ENCODE measurements at regions not wholly inside any gene's neighbourhood (a gene's known extent, or its start where the extent isn't known, plus 50 kb on each side); places are given as distances from the start of the nearest gene placed in this dataset.

DNA sequence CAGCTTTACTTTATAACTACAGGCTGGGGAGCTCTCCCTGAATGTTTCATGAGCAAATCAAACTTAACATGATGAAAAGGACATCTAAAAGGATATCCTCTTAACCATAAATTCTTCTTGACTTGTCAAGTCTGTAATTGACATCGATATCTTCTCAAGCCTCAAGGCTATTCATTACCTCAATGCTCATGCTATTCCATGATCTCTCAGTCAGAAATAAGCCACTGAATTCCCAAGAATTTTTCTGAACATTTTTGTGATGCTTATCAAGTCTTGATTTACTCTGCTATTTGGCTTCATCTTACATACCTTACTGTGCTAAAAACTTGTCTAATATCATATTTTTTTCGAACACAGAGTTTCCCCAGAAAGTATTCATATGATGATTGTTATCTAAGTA, 433.4 kb downstream of the PDGFC start:
- Histone ChIP-seq H3K27ac (ENCODE audit: low read length in 2 of 2) (no peak overlapping the region), H3K79me2 (ENCODE audit: control insufficient read depth, insufficient read depth, low read length) (no peaks in the 10 kb centered on the region), H3K9me3 (ENCODE audit: control extremely low read depth in 1 of 3, control insufficient read depth in 2 of 3, insufficient read depth in 1 of 3, low read length in 2 of 3) (no peaks in the 10 kb centered on the region), H3K4me3 (ENCODE audit: control extremely low read depth in 1 of 5, extremely low read depth in 1 of 5, insufficient read depth in 1 of 5, low read depth in 2 of 5, low read length in 4 of 5) (no peak overlapping the region), H3K27me3 (replicated peaks in 1 of 4; ENCODE audit: control extremely low read depth in 1 of 4, control insufficient read depth in 3 of 4, insufficient read depth in 4 of 4, low read length in 3 of 4) (no peaks in the 10 kb centered on the region), H3K4me1 (ENCODE audit: control insufficient read depth in 2 of 2, insufficient read depth in 2 of 2, low read length in 2 of 2) (no peaks in the 10 kb centered on the region), H3K36me3 (replicated peaks in 1 of 2; ENCODE audit: control extremely low read depth in 1 of 2, control insufficient read depth in 1 of 2, extremely low read depth in 1 of 2, insufficient read depth in 2 of 2, low read length in 1 of 2) (no peaks in the 10 kb centered on the region), H4K20me1 (ENCODE audit: control insufficient read depth, insufficient read depth, low read length, poor library complexity, severe bottlenecking) (no peaks in the 10 kb centered on the region), H3K9ac (ENCODE audit: low read length) (no peak overlapping the region), H2AFZ (ENCODE audit: insufficient read depth, low read depth, low read length, poor library complexity, severe bottlenecking) (no peak overlapping the region), H3K4me2 (replicated peaks; ENCODE audit: low read depth, low read length, poor library complexity, severe bottlenecking) (no peak overlapping the region)
- DNase-seq (no peak), ATAC-seq (ENCODE audit: low read depth) (no peak)
- ChIA-PET CTCF (no interaction called here), POLR2A (no interaction called here)
- intact Hi-C loops (cut with micrococcal nuclease) = no loop called here
- peaks cover 4% of the 10 kb centered on the region for H3K9me3 Mint-ChIP-seq (ENCODE audit: insufficient read depth)
- TF ChIP-seq EZH2 (IDR thresholded peaks at IDR 0.05; ENCODE audit: borderline replicate concordance, insufficient read depth, low read depth, low read length, poor library complexity, severe bottlenecking) = no peak
- TF ChIP-seq, protein P1, sequence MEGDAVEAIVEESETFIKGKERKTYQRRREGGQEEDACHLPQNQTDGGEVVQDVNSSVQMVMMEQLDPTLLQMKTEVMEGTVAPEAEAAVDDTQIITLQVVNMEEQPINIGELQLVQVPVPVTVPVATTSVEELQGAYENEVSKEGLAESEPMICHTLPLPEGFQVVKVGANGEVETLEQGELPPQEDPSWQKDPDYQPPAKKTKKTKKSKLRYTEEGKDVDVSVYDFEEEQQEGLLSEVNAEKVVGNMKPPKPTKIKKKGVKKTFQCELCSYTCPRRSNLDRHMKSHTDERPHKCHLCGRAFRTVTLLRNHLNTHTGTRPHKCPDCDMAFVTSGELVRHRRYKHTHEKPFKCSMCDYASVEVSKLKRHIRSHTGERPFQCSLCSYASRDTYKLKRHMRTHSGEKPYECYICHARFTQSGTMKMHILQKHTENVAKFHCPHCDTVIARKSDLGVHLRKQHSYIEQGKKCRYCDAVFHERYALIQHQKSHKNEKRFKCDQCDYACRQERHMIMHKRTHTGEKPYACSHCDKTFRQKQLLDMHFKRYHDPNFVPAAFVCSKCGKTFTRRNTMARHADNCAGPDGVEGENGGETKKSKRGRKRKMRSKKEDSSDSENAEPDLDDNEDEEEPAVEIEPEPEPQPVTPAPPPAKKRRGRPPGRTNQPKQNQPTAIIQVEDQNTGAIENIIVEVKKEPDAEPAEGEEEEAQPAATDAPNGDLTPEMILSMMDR (IDR thresholded peaks at IDR 0.05) = no peak
- H3K4me3 Mint-ChIP-seq = no peak overlapping the region
- WGBS (ENCODE audit: insufficient coverage) = 100% methylated on average over 1 of the region's 2 CpGs
- H3K4me1 Mint-ChIP-seq = no peaks in the 10 kb centered on the region
- H3K27me3 Mint-ChIP-seq = no peaks in the 10 kb centered on the region
- H3K27ac Mint-ChIP-seq = no peak overlapping the region

DNA sequence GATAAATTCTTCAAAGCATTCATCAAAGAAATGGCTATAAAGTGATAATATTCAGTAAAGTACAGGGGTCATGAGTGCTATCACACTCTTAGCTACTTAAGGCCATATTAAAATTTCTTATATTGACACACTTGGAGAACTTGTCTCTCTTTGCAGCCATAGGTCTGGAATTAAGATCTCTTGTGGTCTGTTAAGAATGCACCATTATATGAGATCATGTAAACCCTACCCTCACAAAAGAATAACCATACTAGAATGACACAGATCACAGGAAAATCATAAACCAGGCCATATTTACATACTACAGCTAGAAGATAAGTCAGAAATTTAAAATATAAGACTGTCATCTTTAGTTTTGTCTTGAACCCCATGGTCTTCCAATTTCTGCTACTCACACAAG, 434.3 kb downstream of the PDGFC start:
- H3K27ac ChIP-seq (ENCODE audit: low read length in 2 of 2) = no peak overlapping the region
- no peaks in the 10 kb centered on the region for H4K20me1 ChIP-seq (ENCODE audit: control insufficient read depth, insufficient read depth, low read length, poor library complexity, severe bottlenecking)
- no peak overlapping the region for H3K4me3 Mint-ChIP-seq
- POLR2A ChIA-PET = no interaction called here
- intact Hi-C loops (cut with micrococcal nuclease) = no loop called here
- no peaks in the 10 kb centered on the region for H3K9me3 ChIP-seq (ENCODE audit: control extremely low read depth in 1 of 3, control insufficient read depth in 2 of 3, insufficient read depth in 1 of 3, low read length in 2 of 3)
- CTCF ChIA-PET = no interaction called here
- ATAC-seq (ENCODE audit: low read depth) (no peak), DNase-seq (no peak)
- H3K9me3 Mint-ChIP-seq (ENCODE audit: insufficient read depth) = peaks cover 4% of the 10 kb centered on the region
- no peaks in the 10 kb centered on the region for H3K4me1 Mint-ChIP-seq
- no peak overlapping the region for H3K4me2 ChIP-seq (replicated peaks; ENCODE audit: low read depth, low read length, poor library complexity, severe bottlenecking)
- no peak overlapping the region for H3K27ac Mint-ChIP-seq
- H3K36me3 ChIP-seq (replicated peaks in 1 of 2; ENCODE audit: control extremely low read depth in 1 of 2, control insufficient read depth in 1 of 2, extremely low read depth in 1 of 2, insufficient read depth in 2 of 2, low read length in 1 of 2) = no peaks in the 10 kb centered on the region
- H3K4me1 ChIP-seq (ENCODE audit: control insufficient read depth in 2 of 2, insufficient read depth in 2 of 2, low read length in 2 of 2) = no peaks in the 10 kb centered on the region
- H3K27me3 ChIP-seq (replicated peaks in 1 of 4; ENCODE audit: control extremely low read depth in 1 of 4, control insufficient read depth in 3 of 4, insufficient read depth in 4 of 4, low read length in 3 of 4) = no peaks in the 10 kb centered on the region
- H2AFZ ChIP-seq (ENCODE audit: insufficient read depth, low read depth, low read length, poor library complexity, severe bottlenecking) = no peak overlapping the region
- no peaks in the 10 kb centered on the region for H3K27me3 Mint-ChIP-seq
- H3K79me2 ChIP-seq (ENCODE audit: control insufficient read depth, insufficient read depth, low read length) = no peaks in the 10 kb centered on the region
- TF ChIP-seq, protein P1 (IDR thresholded peaks at IDR 0.05) = no peak
- TF ChIP-seq EZH2 (IDR thresholded peaks at IDR 0.05; ENCODE audit: borderline replicate concordance, insufficient read depth, low read depth, low read length, poor library complexity, severe bottlenecking) = no peak
- no peak overlapping the region for H3K9ac ChIP-seq (ENCODE audit: low read length)
- no peak overlapping the region for H3K4me3 ChIP-seq (ENCODE audit: control extremely low read depth in 1 of 5, extremely low read depth in 1 of 5, insufficient read depth in 1 of 5, low read depth in 2 of 5, low read length in 4 of 5)

All from B cell (primary cell).